Astrocyte of the spinal cord (primary cell): ENCODE measurements at regions not wholly inside any gene's neighbourhood (a gene's known extent, or its start where the extent isn't known, plus 50 kb on each side); places are given as distances from the start of the nearest gene placed in this dataset.
"Not testable (repeated sequence)": the region's sequence is repeated elsewhere in the genome, so short reads cannot be mapped to it uniquely, and the experiment has no call there.

Experiments
- DNase-seq: peaks from one replicate; pipeline ENCODE4 v3.0.0; 2011; ENCODE audit warnings: low read depth, low spot score
- H3K4me3 ChIP-seq: 2 replicates; pipeline ENCODE4 v1.5.1; 2011; ENCODE audit warnings: low read depth, mild to moderate bottlenecking, low read length, moderate library complexity
- in situ Hi-C: cut with HindIII; loops from 2 replicates; pipeline ENCODE4 v1.10.0; 2017; ENCODE audit warnings: low sequenced_read_pairs
- TF ChIP-seq, protein P1 (sequence below): IDR thresholded peaks from 2 replicates; pipeline ENCODE4 v1.5.1; 2012; ENCODE audit warnings: low read depth, mild to moderate bottlenecking, low read length, inconsistent platforms

DNA sequence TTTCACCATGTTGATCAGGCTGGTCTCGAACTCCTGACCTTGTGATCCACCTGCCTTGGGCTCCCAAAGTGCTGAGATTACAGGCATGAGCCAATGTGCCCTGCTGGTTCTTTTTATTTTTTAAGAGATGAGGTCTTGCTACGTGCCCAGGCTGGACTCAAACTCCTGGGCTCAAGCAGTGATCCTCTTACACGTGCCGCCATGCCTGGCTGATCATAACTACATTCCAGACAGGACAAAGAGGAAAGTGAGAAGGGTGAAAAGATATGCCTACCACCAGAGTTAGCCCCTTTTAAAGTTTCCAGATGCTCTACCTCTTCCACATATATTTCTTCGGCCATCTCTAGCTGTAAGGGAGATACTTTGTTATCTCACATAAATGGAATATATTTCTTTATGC is 79.7 kb upstream of the SOX13 start:
- no peak for DNase-seq
- TF ChIP-seq, protein P1, sequence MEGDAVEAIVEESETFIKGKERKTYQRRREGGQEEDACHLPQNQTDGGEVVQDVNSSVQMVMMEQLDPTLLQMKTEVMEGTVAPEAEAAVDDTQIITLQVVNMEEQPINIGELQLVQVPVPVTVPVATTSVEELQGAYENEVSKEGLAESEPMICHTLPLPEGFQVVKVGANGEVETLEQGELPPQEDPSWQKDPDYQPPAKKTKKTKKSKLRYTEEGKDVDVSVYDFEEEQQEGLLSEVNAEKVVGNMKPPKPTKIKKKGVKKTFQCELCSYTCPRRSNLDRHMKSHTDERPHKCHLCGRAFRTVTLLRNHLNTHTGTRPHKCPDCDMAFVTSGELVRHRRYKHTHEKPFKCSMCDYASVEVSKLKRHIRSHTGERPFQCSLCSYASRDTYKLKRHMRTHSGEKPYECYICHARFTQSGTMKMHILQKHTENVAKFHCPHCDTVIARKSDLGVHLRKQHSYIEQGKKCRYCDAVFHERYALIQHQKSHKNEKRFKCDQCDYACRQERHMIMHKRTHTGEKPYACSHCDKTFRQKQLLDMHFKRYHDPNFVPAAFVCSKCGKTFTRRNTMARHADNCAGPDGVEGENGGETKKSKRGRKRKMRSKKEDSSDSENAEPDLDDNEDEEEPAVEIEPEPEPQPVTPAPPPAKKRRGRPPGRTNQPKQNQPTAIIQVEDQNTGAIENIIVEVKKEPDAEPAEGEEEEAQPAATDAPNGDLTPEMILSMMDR, result no peak
- H3K4me3 ChIP-seq, result no peak overlapping the region
- in situ Hi-C loops, result no loop called here

DNA sequence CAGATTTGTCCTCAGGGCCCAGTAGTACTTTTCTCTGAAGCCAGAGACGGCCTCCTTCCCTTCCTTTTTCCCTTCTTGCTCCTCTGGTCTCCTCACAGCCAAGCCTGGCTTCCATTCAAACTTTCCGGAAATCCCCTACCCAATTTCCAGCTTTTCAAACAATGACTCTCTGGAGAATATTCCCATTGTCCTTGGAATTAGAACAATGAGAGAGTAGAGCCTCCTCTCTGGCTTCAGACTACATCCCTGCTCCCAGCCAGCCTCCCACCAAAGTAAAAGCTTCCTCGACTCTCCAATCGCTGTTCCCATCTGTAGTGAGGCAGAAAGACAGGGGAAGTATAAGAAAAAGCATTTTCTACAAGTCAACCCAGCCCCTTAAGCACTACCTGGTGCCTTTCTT is 77.7 kb upstream of the SOX13 start:
- TF ChIP-seq, protein P1, result no peak
- in situ Hi-C loops, result no loop called here
- no peak overlapping the region for H3K4me3 ChIP-seq
- DNase-seq, result no peak

DNA sequence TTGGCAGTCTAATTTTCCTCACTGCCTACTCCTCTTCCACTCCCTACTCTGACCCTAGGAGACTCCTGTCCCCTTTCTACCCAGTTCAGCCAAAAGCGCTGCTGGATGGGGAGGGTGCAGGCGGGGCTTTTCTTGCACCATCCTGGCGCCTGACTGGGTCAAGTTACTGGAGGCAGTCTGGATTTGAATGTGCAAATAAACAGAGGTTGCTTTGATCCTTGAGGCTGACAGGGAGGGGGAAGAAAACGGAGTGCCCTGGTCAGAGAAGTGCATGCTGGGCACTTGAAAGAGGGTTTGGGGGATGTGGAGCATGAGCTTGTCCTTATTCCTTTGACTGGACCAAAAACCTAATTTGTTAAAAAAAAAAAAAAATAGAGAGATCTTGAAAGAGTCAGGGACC is 76.8 kb upstream of the SOX13 start:
- no peak overlapping the region for H3K4me3 ChIP-seq
- no peak for DNase-seq
- TF ChIP-seq, protein P1, result no peak
- in situ Hi-C loops, result no loop called here

DNA sequence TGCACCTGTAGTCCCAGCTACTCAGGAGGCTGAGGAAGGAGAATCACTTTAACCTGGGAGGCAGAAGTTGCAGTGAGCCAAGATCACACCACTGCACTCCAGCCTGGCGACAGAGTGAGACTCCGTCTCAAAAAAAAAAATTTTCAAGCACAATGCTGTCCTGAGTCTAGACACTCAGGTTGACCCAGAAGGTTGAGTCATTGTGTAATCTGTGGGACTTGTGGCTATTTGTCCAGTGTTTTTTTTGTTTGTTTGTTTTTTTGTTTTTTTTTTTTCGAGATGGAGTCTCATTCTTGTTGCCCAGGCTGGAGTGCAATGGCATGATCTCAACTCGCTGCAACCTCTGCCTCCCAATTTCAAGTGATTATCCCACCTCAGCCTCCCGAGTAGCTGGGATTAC is 74.3 kb upstream of the SOX13 start:
- DNase-seq, in situ Hi-C loops, H3K4me3 ChIP-seq: not testable (repeated sequence)

DNA sequence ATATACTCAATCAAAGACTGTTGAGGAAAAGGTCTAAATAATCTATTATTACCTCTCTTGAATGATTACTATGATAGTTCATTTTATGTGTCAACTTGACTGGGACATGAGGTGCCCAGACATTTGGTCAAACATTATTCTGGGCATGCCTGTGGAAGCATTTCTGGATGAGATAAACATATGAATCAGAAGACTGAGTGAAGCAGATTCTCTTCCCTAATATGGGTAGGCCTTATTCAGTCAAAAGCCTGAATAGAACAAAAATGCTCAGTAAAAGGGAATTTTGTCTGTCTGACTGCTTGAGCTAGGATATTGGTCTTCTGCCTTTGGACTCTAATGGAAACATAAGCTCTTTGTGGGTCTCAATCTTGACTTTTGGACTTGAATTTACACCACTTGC is 73.3 kb upstream of the SOX13 start:
- in situ Hi-C loops, result no loop called here

DNA sequence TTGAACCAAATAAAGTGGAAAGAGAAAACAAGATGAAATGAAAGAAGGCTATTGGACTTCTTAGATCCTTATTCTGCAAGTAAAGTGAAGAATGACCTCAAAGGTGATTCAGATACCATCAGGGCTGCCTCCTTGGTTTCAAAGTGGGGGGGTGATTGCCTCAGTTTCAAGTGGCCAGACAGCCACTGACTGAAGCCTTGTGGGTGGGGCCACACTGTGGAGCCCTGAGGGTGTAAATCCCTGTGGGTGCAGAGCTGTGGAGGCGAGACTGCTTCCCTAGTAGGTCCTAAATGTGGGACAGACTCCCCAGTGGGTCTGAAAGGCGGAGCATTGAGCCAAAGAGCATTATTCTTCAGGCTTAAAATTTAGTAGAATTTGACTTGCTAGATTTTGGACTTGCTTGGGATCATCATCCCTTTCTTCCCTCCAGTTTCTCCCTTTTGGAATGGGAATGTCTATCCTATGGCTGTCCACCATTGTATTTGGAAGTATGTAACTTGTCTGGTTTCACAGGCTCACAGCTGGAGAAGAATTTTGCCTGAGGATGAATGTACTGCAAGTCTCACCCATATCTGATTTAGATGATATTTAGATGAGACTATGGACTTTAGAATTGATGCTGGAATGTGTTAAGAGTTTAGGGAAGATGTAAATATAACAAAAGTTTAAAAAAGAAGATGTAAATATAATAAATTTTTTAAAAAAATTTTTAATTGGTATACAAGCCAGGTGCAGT is 71.6 kb upstream of the SOX13 start:
- in situ Hi-C loops, result no loop called here
- H3K4me3 ChIP-seq, result no peak overlapping the region
- no peak for DNase-seq
- TF ChIP-seq, protein P1, result no peak

More for the DNA sequence above, 73.3 kb upstream of the SOX13 start:
- H3K4me3 ChIP-seq, result no peak overlapping the region
- TF ChIP-seq, protein P1, result no peak
- DNase-seq, result no peak

DNA sequence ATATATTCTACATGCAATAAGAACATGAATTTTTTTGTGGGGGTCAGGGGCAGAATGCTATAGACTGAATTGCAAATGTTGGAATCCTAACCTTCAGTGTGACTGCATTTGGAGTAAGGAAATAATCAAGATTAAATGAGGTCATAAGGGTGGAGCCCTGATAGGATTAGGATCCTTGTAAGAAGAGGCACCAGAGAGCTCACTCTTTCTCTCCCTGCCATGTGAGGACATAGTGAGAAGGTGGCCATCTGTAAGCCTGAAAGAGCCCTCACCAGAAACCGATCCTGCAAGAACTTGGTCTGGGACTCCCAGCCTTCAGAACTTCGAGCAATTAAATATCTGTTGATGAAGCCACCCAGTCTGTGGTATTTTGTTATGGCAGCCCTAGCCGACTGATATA is 70.3 kb upstream of the SOX13 start:
- DNase-seq, result no peak
- no peak overlapping the region for H3K4me3 ChIP-seq
- in situ Hi-C loops, result no loop called here
- TF ChIP-seq, protein P1, result no peak
